ENCODE measurements at regions not wholly inside any gene's neighbourhood (a gene's known extent, or its start where the extent isn't known, plus 50 kb on each side); places are given as distances from the start of the nearest gene placed in this dataset.
"Not testable (repeated sequence)": the region's sequence is repeated elsewhere in the genome, so short reads cannot be mapped to it uniquely, and the experiment has no call there.

DNA sequence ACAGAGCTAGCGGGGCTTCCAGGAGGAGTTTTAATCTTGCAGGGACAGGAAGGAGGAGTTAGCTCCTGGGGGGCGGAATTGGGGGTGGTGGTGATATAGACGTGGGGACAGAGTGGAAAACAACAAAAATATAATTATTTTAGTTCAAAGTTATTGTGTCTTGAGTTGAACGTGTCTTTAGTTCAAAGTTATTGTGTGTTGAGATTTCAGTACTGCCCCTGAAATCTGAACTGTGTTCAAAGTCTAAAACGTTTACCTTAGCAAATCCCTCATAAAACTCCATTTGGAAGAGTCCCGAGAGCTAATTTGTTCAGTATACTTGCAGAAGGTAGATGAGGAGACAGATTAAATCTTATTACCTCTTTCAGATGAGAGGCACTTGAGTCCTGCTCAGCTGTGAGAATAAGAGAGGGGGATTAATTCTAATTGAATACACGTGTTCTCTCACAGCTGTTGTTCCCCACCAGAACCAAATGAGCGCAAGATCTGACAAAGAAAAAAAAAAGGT, 132.4 kb upstream of the ALDH3B2 start:
- H3K27ac Mint-ChIP-seq; DNase-seq; POLR2A ChIA-PET; H3K9me3 Mint-ChIP-seq; H3K36me3 Mint-ChIP-seq (ENCODE audit: low read depth): not testable (repeated sequence)
- CTCF ChIA-PET, result interaction anchor here (1.6 to 1.7 kb wide), 2 partner anchors 177 to 192 kb away, joined by 5 to 6 read pairs; partner anchors contain the start of gene NUDT8
- H3K27me3 Mint-ChIP-seq, result peaks cover 18% of the 10 kb centered on the region
- peak overlapping the region; percentile 86 for H3K4me3 Mint-ChIP-seq
- H3K4me1 Mint-ChIP-seq, result peaks cover 21% of the 10 kb centered on the region

DNA sequence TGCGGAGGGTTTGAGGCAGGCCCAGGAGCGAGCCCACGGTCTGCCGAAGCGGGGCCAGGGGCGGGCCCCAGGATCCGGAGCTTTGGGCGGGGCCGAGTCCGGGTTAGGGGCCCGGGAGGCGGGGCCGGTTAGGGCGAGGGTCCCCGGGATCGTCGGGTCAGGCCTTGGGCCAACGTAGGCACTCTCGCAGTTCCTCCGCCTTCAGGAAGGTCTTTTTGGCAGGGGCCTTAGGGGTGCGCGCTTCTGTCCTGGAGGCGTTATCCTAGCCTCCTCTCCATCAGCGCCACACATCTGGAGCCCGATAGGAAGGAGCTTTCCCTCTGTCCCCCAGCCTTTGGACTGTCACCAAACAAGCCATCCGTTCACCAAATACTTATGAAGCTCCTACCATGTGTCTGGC, 131.8 kb upstream of the ALDH3B2 start:
- CTCF ChIA-PET, result interaction anchor here (1.6 to 1.7 kb wide), 2 partner anchors 177 to 191 kb away, joined by 5 to 6 read pairs; partner anchors contain the start of gene NUDT8
- H3K36me3 Mint-ChIP-seq (ENCODE audit: low read depth); H3K9me3 Mint-ChIP-seq; POLR2A ChIA-PET; DNase-seq: not testable (repeated sequence)
- Mint-ChIP-seq H3K27ac (peak overlapping the region; percentile 94), H3K4me3 (peak overlapping the region; percentile 86), H3K27me3 (peaks cover 15% of the 10 kb centered on the region), H3K4me1 (peaks cover 21% of the 10 kb centered on the region)

DNA sequence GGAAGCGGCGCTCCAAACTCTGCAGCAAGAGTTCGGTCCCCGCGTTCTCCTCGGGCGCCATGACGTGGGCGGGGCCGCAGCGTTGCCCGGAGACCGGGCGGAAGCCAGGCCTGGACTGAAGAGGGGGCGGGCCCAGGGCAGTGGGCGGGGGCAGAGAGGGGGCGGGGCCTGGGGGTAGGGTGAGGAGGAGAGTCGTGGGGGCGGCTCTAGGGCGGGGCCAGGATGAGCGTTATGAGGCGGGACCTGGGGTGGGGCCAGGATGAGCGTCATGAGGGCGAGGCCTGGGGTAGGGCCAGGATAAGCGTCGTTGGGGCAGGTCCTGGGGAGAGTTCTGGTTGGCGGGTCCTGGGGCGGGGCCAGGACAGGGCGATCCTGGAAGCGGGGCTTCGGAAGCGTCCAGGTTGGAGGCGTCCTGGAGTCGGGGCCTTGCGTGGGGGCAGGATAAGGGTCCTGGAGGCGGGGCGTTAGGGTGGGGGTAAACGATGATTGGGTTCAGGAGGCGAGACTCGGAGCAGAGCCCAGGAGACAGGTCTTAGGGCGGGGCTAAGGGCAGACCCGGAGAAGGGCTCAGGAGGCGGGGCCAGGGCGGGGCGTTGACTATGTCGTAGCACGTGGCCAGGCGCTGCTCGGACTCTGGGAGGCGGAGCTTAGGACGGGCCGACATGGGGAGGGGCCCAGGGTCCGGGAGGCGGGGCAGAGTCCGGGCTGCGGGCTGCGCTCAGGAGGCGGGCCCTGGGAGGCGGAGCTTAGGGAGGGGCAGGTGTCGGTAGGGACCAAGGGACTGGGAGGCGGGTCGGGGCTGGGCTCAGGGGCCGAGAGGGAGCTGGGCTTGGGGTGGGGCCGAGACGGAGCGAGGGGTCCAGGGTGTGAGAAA, 131.1 kb upstream of the ALDH3B2 start:
- not testable (repeated sequence) for H3K36me3 Mint-ChIP-seq (ENCODE audit: low read depth); H3K9me3 Mint-ChIP-seq
- POLR2A ChIA-PET, result interaction anchor here (0.6 kb wide), 1 partner anchor 69 kb away, joined by 3 read pairs; no protein-coding TSS in a partner anchor
- Mint-ChIP-seq H3K27me3 (peaks cover 13% of the 10 kb centered on the region), H3K4me1 (peaks cover 21% of the 10 kb centered on the region), H3K4me3 (peak overlapping the region; percentile 86), H3K27ac (peak overlapping the region; percentile 94)
- CTCF ChIA-PET, result interaction anchor here (0.7 to 1.7 kb wide), 3 partner anchors 150 to 190 kb away, joined by 3 to 6 read pairs (median 5); partner anchors contain the start of gene NUDT8
- DNase-seq, result peak; percentile 99

DNA sequence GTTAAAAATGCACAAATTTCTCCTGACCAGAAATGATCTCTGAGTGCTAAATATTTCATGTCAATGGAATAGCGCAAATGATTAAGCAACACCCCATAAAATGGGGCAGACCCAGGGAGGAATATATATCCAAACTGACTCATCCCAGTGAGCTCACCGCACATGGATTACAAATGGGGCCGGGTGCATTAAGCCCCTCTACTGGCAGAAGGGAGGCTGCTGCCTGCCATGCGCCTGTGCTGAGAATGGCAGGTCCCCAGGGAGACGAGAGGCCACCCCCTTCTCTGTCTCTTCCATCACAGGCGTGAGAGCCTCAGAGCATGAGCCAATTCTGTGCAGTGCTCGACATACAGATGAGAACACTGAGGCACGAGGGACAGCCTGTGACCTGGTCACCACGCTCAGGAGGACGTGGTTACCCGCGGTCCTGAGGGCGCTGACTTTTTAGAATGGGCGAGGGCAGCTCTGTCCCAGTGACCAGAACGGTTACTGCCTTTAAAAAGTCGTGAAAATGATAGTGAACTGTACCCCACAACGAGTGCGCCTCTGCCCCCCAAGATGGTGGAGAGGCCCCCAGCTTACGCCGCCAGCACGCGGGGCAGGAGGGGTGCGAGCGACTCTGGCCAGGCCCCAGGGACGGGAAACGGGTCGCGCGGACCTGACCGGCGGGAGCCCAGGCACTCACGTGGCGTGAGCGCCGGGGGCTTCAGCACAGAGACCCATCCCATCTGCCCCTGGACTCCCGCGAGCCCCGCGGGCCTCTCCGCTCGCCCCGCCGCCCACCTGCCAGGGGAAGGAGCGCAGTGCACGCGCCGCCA, 130.2 kb upstream of the ALDH3B2 start:
- DNase-seq; CTCF ChIA-PET; H3K36me3 Mint-ChIP-seq (ENCODE audit: low read depth); POLR2A ChIA-PET; H3K27ac Mint-ChIP-seq; H3K9me3 Mint-ChIP-seq: not testable (repeated sequence)
- peaks cover 21% of the 10 kb centered on the region for H3K4me1 Mint-ChIP-seq
- H3K4me3 Mint-ChIP-seq, result peak overlapping the region; percentile 86
- peaks cover 13% of the 10 kb centered on the region for H3K27me3 Mint-ChIP-seq

DNA sequence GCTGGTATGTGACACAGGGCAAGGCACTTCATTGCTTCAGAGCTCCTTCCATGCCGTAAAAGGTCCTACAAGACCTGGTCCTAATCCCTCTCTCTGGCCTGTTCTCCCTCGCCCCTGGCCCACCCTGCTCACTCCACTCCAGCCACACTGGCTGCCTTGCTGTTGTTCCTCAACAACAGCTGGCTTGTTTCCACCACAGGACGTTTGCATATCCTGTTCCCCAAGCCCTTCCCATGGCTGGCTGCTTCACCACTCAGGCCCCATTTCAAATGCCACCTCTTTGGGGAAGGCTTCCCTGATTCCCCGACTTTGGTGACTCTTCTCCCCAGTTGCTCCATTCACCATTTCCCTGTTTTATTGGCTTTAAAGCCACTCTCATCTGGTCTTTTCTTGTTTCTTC, 129.1 kb upstream of the ALDH3B2 start:
- H3K27ac Mint-ChIP-seq, result not testable (repeated sequence)

DNA sequence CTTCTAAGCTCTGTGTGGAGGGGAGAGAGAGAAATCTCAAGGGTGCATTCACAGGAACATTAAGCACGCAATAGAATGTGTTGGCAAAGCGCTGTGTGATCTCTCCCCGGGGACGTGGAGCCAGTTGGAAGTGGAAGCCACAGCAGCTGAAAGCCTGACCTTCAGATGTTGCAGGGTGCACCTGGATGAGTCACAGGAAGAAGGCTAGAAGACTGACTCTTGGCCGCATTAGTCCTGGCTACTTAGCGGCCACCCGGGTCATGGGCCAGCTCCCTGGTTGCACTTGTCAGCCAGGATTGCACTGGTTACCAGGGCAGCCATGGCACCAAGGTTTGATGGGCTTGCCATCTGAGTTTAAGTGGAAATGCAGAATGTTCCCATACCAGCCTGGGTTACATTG, 128.6 kb upstream of the ALDH3B2 start:
- H3K27ac Mint-ChIP-seq; H3K36me3 Mint-ChIP-seq (ENCODE audit: low read depth); H3K4me3 Mint-ChIP-seq; H3K27me3 Mint-ChIP-seq; H3K9me3 Mint-ChIP-seq; DNase-seq; CTCF ChIA-PET; POLR2A ChIA-PET: not testable (repeated sequence)
- peaks cover 22% of the 10 kb centered on the region for H3K4me1 Mint-ChIP-seq

More for the DNA sequence above, 129.1 kb upstream of the ALDH3B2 start:
- Mint-ChIP-seq H3K27me3 (peaks cover 13% of the 10 kb centered on the region), H3K4me1 (peaks cover 21% of the 10 kb centered on the region)
- H3K36me3 Mint-ChIP-seq (ENCODE audit: low read depth); H3K4me3 Mint-ChIP-seq; CTCF ChIA-PET; H3K9me3 Mint-ChIP-seq; DNase-seq; POLR2A ChIA-PET: not testable (repeated sequence)

DNA sequence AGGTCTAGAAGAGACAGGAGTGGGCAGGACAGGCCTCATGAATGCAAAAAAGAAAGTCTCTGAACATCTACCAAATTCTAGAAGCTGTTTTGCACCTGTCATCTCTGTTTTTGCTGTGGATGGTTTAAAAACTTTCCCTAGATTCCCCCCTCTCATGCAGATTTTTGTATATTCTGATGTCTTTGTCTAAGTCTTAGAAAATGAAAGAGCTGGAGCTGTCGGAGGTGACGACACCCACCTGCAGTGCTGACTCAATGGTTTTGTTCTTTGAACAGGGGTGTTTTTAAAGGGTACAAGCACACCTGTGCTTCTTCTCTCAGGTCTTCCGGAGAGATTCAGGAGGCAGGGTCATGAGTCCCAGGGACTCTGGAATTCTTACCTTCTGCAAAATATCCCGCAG, 128.2 kb upstream of the ALDH3B2 start:
- CTCF ChIA-PET; H3K27ac Mint-ChIP-seq; H3K4me3 Mint-ChIP-seq; DNase-seq; H3K36me3 Mint-ChIP-seq (ENCODE audit: low read depth); POLR2A ChIA-PET; H3K27me3 Mint-ChIP-seq; H3K9me3 Mint-ChIP-seq: not testable (repeated sequence)
- peaks cover 26% of the 10 kb centered on the region for H3K4me1 Mint-ChIP-seq

DNA sequence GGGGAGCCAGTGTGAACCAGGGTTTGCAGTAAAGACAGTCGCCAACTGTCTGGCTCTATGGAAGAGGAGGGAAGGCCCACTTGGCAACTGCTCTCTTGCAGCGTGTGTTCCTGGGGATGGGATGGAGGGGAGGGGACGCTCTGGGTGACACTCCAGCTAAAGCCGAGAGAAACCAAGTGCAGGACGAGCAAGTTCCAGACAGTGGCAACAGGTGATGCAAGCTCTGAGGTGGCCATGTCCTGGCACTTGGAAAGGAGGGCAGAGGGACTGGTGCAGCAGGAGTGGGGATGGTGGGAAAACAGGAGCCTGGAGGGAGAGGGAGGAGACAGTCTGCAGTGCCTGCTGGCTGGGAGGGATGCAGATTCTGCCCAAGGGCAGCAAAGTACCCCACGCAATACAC, 127.0 kb upstream of the ALDH3B2 start:
- H3K36me3 Mint-ChIP-seq (ENCODE audit: low read depth); H3K27me3 Mint-ChIP-seq; H3K4me3 Mint-ChIP-seq; DNase-seq; H3K27ac Mint-ChIP-seq; POLR2A ChIA-PET; H3K9me3 Mint-ChIP-seq: not testable (repeated sequence)
- H3K4me1 Mint-ChIP-seq, result peaks cover 22% of the 10 kb centered on the region
- CTCF ChIA-PET, result interaction anchor here (0.8 to 1.0 kb wide), 2 partner anchors 9 to 11 kb away, joined by 3 read pairs; no protein-coding TSS in a partner anchor

DNA sequence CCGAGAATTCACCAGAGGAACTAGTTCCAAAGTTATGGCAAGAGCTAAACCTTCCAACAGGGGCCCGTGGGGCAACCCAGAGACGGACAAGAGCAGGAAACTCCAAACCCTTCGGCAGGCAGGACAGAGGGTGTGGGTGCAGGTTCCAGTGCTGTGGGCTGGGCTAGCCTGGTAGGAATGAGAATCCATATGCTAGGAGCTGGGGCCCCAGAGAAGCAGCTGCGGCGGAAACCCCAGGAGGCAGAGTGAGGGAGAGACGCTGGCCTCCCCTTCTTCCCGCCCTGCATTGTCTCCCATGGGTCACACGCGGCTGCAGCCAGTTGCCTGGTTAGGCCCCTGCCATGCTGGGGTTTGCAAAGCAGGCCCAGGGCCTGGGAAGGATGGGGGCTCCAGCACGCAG, 126.2 kb upstream of the ALDH3B2 start:
- CTCF ChIA-PET, result interaction anchor here (0.8 to 1.0 kb wide), 2 partner anchors 8 to 11 kb away, joined by 3 read pairs; no protein-coding TSS in a partner anchor
- H3K27ac Mint-ChIP-seq; POLR2A ChIA-PET; H3K27me3 Mint-ChIP-seq; H3K9me3 Mint-ChIP-seq; DNase-seq; H3K4me3 Mint-ChIP-seq; H3K36me3 Mint-ChIP-seq (ENCODE audit: low read depth): not testable (repeated sequence)
- H3K4me1 Mint-ChIP-seq, result peaks cover 20% of the 10 kb centered on the region

DNA sequence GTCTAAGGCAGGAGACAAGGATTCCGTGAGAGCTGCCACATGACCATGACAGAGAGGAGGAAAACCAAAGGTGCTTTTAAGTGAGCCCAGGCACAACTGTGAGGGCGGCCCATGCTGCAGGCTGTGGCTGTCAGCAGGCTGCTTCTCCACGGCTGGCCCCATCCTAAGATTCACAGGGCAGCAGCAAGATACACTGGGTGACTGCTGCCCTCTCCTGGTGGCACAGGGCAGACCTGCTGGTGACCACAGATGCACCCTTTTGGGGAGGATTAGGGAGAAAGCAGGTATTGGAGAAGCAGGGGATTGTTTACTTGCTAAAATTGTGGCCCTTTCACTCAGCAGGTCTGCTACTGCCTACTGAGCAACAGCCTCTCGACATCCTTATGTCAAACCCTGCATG, 125.4 kb upstream of the ALDH3B2 start:
- H3K4me3 Mint-ChIP-seq; POLR2A ChIA-PET; H3K27me3 Mint-ChIP-seq; H3K9me3 Mint-ChIP-seq; H3K27ac Mint-ChIP-seq; H3K36me3 Mint-ChIP-seq (ENCODE audit: low read depth); CTCF ChIA-PET: not testable (repeated sequence)
- peaks cover 20% of the 10 kb centered on the region for H3K4me1 Mint-ChIP-seq
- peak; percentile 28 for DNase-seq

DNA sequence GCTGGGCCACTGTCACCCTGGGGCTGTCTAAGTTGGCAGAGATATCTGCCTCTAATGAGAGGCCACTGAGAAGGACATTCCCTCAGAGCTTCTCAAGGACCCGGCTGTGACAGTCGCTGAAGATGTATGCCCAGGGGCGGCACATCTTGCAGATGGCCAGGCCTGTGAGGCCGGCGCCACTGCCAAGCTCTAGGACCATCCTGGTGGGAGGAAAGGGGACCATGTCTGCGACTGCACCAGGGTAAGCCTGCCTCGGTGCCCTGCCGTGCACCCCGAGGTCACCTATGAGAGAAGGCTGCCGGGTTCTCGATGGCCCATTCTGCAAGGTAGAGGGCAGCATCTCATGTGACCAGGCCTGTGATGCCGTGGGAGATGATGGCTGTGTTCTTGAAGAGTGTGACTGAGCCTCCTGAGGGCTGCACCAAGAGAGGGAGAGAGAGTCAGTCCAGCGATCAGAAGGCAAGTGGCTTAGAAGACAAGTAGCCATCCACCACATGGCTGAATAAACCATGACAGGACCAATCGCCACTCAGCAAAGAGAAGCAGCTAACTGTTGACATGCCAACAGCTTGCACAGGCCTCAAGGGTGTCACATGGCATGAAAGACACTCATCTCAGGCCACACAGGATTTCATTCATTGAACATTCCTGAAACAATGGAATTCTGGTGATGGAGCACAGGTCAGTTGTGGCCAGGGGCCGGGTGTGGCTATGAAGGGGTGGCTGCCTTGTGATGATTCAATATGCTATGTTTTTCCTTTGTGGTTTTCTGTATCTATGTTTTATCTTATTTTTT, 123.5 kb upstream of the ALDH3B2 start:
- H3K27me3 Mint-ChIP-seq; H3K4me1 Mint-ChIP-seq; H3K36me3 Mint-ChIP-seq (ENCODE audit: low read depth); H3K4me3 Mint-ChIP-seq; POLR2A ChIA-PET; CTCF ChIA-PET; DNase-seq; H3K9me3 Mint-ChIP-seq; H3K27ac Mint-ChIP-seq: not testable (repeated sequence)

DNA sequence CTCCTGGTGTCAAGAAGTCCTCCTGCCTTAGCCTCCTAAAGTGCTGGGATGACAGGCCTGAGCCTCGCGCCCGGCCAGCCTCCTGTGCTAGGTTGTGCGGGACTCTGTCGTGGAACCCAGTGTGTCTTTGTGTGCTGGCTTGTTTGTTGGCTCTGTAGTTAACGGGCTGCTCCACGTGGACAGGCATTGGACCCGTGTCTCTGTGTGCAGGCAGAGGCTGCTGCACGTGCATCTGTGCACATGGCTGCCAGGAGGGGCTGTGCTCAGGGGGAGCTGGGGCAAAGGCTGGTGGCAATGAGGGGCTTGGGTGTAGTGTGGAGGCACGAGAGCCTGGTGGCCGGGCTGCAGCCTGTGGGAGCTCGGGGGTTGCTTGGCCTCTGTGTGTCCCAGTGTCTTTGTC, 121.3 kb upstream of the ALDH3B2 start:
- Mint-ChIP-seq H3K4me1 (peaks cover 14% of the 10 kb centered on the region), H3K27ac (no peak overlapping the region), H3K9me3 (no peaks in the 10 kb centered on the region), H3K27me3 (peaks cover 2% of the 10 kb centered on the region), H3K4me3 (no peak overlapping the region), H3K36me3 (ENCODE audit: low read depth) (no peaks in the 10 kb centered on the region)
- ChIA-PET POLR2A (no interaction called here), CTCF (no interaction called here)
- DNase-seq, result no peak

DNA sequence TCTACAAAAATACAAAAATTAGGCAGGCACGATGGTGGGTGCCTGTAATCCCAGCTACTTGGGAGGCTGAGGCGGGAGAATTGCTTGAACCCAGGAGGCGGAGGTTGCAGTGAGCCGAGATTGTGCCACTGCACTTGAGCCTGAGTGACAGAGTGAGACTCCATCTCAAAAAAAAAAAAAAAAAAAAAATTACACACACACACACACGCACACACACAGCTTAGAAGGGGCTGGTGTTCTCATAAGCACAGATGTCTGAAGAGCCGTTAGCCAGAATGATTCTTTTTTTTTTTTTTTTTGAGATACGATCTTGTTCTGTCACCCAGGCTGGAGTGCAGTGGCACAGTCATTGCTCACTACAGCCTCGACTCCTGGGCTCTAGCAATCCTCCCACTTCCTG, 119.3 kb upstream of the ALDH3B2 start:
- DNase-seq; H3K27ac Mint-ChIP-seq; H3K9me3 Mint-ChIP-seq; CTCF ChIA-PET; H3K4me3 Mint-ChIP-seq; H3K27me3 Mint-ChIP-seq; H3K36me3 Mint-ChIP-seq (ENCODE audit: low read depth); POLR2A ChIA-PET: not testable (repeated sequence)
- H3K4me1 Mint-ChIP-seq, result peaks cover 14% of the 10 kb centered on the region
